Ascending aorta (tissue), 2 donors: ENCODE measurements at regions not wholly inside any gene's neighbourhood (a gene's known extent, or its start where the extent isn't known, plus 50 kb on each side); places are given as distances from the start of the nearest gene placed in this dataset.

Experiments used
- DNase-seq, 2 donors: peaks; one replicate each; pipeline ENCODE4 v3.0.0-alpha.2; 2019; ENCODE audit warnings: low spot score in 2 of 2
- H3K27ac ChIP-seq, 2 donors: fragments of 200-600 bp; sonication (generic); one replicate each; pipeline ENCODE4 v1.5.1; 2016 to 2017; ENCODE audit warnings: mild to moderate bottlenecking in 1 of 2
- H3K27me3 ChIP-seq: fragments of 200-600 bp; sonication (generic); one replicate; pipeline ENCODE4 v1.5.1; 2017
- H3K36me3 ChIP-seq, 2 donors: fragments of 200-600 bp; sonication (generic); one replicate each; pipeline ENCODE4 v1.5.1; 2016
- H3K4me1 ChIP-seq, 2 donors: fragments of 200-600 bp; sonication (generic); one replicate each; pipeline ENCODE4 v1.5.1; 2016 to 2017; ENCODE audit warnings: mild to moderate bottlenecking in 1 of 2
- H3K4me3 ChIP-seq, 2 donors: fragments of 200-600 bp; sonication (generic); one replicate each; pipeline ENCODE4 v1.5.1; 2016 to 2017; ENCODE audit warnings: mild to moderate bottlenecking in 1 of 2
- H3K9me3 ChIP-seq, 2 donors: fragments of 200-600 bp; sonication (generic); one replicate each; pipeline ENCODE4 v1.5.1; 2016
- intact Hi-C: fragments of 100-400 bp; cut with DNase I; formaldehyde crosslinking; loops from one replicate; pipeline ENCODE4 v1.15.1; 2023
- TF ChIP-seq, protein P1 (sequence below), 3 experiments: fragments of 200-600 bp in 2 of 3; fragments of 450-650 bp in 1 of 3; sonication (generic) in 2 of 3; IDR thresholded peaks; one replicate each; pipeline ENCODE4 v1.5.1; 2016 to 2019; ENCODE audit warnings: antibody characterized with exemption in 3 of 3, mild to moderate bottlenecking in 1 of 3, moderate library complexity in 1 of 3

DNA sequence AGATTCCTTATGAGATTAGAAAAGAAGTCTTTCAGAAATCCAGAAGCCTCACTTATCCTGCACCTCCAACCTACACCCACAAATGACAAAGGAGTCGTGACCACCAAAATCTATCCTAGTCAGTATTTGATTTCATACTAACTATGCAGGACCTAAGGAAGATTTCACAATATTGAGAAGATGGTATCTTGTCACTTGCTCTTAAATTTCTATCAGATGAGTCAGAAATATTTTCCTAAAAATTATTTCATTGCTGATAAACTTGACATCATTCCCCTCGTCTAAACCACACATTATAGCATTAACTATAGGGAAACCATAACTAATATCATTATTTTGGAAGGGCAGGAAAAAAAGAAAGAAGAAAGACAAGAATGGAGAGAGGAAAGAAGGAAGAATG is 138.0 kb upstream of the THBS1 start:
- no peaks in the 10 kb centered on the region for H3K27me3 ChIP-seq
- intact Hi-C loops, result no loop called here
- no peak overlapping the region for H3K27ac ChIP-seq
- no peak for DNase-seq
- TF ChIP-seq, protein P1, sequence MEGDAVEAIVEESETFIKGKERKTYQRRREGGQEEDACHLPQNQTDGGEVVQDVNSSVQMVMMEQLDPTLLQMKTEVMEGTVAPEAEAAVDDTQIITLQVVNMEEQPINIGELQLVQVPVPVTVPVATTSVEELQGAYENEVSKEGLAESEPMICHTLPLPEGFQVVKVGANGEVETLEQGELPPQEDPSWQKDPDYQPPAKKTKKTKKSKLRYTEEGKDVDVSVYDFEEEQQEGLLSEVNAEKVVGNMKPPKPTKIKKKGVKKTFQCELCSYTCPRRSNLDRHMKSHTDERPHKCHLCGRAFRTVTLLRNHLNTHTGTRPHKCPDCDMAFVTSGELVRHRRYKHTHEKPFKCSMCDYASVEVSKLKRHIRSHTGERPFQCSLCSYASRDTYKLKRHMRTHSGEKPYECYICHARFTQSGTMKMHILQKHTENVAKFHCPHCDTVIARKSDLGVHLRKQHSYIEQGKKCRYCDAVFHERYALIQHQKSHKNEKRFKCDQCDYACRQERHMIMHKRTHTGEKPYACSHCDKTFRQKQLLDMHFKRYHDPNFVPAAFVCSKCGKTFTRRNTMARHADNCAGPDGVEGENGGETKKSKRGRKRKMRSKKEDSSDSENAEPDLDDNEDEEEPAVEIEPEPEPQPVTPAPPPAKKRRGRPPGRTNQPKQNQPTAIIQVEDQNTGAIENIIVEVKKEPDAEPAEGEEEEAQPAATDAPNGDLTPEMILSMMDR (IDR thresholded peaks at IDR 0.05), result no peak
- H3K4me1 ChIP-seq, result no peaks in the 10 kb centered on the region
- no peak overlapping the region for H3K4me3 ChIP-seq
- H3K9me3 ChIP-seq, result no peaks in the 10 kb centered on the region
- no peaks in the 10 kb centered on the region for H3K36me3 ChIP-seq

DNA sequence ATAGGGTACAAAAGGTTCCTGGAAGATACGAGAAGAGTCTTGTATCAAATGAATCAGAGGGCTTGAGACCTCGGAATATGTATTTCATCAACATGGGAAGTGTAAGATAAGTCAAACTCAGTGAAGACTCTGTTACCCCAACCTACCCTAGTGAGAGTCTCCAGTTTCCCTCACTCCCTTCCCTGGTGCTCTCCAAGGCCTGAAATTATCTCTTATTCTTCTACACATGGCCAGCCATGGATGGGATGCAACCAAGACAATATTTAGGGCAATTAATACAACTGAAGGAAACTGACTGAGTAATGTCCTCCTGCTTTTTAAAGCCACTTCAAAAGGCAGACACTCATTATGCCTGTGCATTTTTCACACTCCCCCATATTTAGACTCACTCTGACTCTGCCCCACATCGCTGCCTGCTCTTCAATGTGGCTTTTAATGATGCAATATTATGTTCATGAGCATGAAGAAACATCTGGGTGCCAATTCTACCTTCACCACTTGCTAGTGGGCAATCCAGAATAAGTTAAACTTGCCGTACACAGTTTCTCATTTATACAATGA is 137.1 kb upstream of the THBS1 start:
- no peaks in the 10 kb centered on the region for H3K36me3 ChIP-seq
- DNase-seq, result no peak
- no peaks in the 10 kb centered on the region for H3K9me3 ChIP-seq
- TF ChIP-seq, protein P1 (IDR thresholded peaks at IDR 0.05), result no peak
- no peak overlapping the region for H3K4me3 ChIP-seq
- intact Hi-C loops, result no loop called here
- no peaks in the 10 kb centered on the region for H3K27me3 ChIP-seq
- H3K4me1 ChIP-seq, result no peaks in the 10 kb centered on the region
- no peak overlapping the region for H3K27ac ChIP-seq

DNA sequence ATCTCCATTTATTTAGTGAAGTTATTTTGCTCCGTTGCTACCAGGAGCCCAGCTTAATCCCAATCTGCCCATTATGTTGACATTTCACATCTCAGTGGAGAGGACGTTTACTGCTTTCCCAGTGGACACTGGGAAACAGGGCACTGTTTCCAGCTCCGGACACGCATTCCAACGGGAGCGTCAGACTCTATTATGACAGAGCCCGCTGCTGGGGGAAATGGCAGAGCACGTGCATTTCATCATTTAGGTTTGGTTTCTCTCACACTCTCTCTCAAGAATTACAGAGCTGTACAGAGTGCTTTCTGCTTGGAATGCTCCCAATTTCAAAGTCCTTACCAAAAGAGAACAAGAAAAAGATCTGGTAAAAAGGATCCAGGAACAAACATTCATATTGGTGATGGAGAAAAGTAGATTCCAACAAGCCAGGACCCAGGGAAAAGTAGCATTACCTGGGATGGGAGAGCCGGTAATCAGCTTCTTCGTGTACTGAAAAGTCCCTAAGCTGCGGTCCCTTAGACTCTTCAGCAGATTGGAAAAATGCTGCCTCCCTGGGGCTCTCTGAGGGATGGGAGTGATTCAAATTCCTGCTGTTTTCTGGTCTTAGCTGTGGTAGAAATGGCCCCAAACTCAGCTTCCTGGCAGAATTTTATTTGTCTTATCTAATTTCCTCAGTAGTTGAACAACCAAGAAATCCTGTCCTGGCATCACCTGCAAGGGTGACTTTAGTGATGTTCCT is 136.0 kb upstream of the THBS1 start:
- no peak overlapping the region for H3K4me3 ChIP-seq
- H3K27ac ChIP-seq, result no peak overlapping the region
- intact Hi-C loops, result no loop called here
- H3K36me3 ChIP-seq, result no peaks in the 10 kb centered on the region
- no peaks in the 10 kb centered on the region for H3K4me1 ChIP-seq
- no peaks in the 10 kb centered on the region for H3K9me3 ChIP-seq
- TF ChIP-seq, protein P1 (IDR thresholded peaks at IDR 0.05), result no peak
- H3K27me3 ChIP-seq, result no peaks in the 10 kb centered on the region
- DNase-seq, result no peak

DNA sequence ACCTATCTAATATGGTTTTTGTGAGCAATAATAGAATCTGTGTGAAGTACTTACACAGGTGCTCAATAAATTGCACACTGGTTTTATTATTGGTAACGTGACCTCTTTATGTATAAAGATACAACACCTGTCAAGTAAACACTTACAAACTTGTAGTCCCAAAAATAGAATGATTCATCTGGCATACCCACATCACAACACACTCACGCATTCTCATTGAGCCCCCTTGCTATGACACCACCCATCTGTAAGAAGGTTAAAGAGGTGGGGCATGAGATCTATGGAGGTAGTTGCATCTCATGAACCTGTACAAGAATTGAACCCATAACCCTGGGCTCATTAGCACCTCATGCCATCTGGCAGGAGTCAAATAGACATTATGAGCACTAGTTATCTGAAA is 134.9 kb upstream of the THBS1 start:
- H3K4me3 ChIP-seq, result no peak overlapping the region
- intact Hi-C loops, result no loop called here
- no peaks in the 10 kb centered on the region for H3K4me1 ChIP-seq
- no peak overlapping the region for H3K27ac ChIP-seq
- no peaks in the 10 kb centered on the region for H3K36me3 ChIP-seq
- no peaks in the 10 kb centered on the region for H3K9me3 ChIP-seq
- TF ChIP-seq, protein P1 (IDR thresholded peaks at IDR 0.05), result no peak
- no peak for DNase-seq
- H3K27me3 ChIP-seq, result no peaks in the 10 kb centered on the region

DNA sequence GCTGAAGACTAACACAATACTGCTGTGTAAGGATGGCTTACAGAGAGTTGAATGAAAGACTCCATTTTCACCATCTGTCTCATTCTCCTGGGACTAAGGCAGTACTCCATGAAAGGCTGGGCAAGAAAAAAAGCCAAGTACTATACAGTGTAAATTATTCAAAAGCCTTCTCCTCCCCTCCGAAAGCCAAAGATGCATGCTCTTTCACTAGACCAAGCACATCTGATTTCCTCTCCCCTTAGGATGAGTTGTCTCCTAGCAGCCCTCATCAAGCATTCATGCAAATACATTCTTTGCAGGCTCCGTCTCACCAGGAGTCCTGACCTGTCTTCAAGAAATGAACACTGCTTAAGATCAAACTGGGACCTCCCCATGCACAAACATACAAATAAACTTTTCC is 133.5 kb upstream of the THBS1 start:
- H3K27me3 ChIP-seq, result no peaks in the 10 kb centered on the region
- TF ChIP-seq, protein P1 (IDR thresholded peaks at IDR 0.05), result no peak
- H3K4me1 ChIP-seq, result no peaks in the 10 kb centered on the region
- no peak overlapping the region for H3K27ac ChIP-seq
- intact Hi-C loops, result no loop called here
- H3K9me3 ChIP-seq, result no peaks in the 10 kb centered on the region
- H3K4me3 ChIP-seq, result no peak overlapping the region
- H3K36me3 ChIP-seq, result no peaks in the 10 kb centered on the region
- no peak for DNase-seq
